ENCODE measurements at regions not wholly inside any gene's neighbourhood (a gene's known extent, or its start where the extent isn't known, plus 50 kb on each side); places are given as distances from the start of the nearest gene placed in this dataset.

- 61 to 71% methylated on average over 2 of the region's 2 CpGs for WGBS, 2 donors
- no peak for DNase-seq
- Histone ChIP-seq H3K27me3 (no peaks in the 10 kb centered on the region), H3K4me1 (no peaks in the 10 kb centered on the region), H3K4me3 (no peak overlapping the region), H3K9me3 (no peaks in the 10 kb centered on the region), H3K36me3 (no peaks in the 10 kb centered on the region), H3K27ac (no peak overlapping the region)
- no peak for TF ChIP-seq CTCF (IDR thresholded peaks at IDR 0.05)
- TF ChIP-seq POLR2A (IDR thresholded peaks at IDR 0.05), result no peak
- intact Hi-C loops (cut with DNase I), result no loop called here
Observed at GRCh38 chr12:65666876-65667275, 157.4 kb upstream of the HMGA2 start.

GRCh38 chr12:65667932-65668331 lies 156.4 kb upstream of the HMGA2 start:
- intact Hi-C loops (cut with DNase I), result no loop called here
- TF ChIP-seq POLR2A (IDR thresholded peaks at IDR 0.05) (no peak), CTCF (IDR thresholded peaks at IDR 0.05) (no peak)
- no peak overlapping the region for H3K4me3 ChIP-seq
- no peak for DNase-seq
- WGBS, 2 donors, result 78 to 83% methylated on average over 8 to 9 of the region's 9 CpGs
- H3K9me3 ChIP-seq, result no peaks in the 10 kb centered on the region
- no peaks in the 10 kb centered on the region for H3K36me3 ChIP-seq
- no peaks in the 10 kb centered on the region for H3K4me1 ChIP-seq
- H3K27ac ChIP-seq, result no peak overlapping the region
- no peaks in the 10 kb centered on the region for H3K27me3 ChIP-seq

- Histone ChIP-seq H3K27ac (no peak overlapping the region), H3K4me3 (no peak overlapping the region), H3K27me3 (no peaks in the 10 kb centered on the region), H3K9me3 (no peaks in the 10 kb centered on the region), H3K36me3 (no peaks in the 10 kb centered on the region), H3K4me1 (no peaks in the 10 kb centered on the region)
- intact Hi-C loops (cut with DNase I), result no loop called here
- DNase-seq, result no peak
- 82 to 89% methylated on average over 5 of the region's 5 CpGs for WGBS, 2 donors
- no peak for TF ChIP-seq POLR2A (IDR thresholded peaks at IDR 0.05)
- no peak for TF ChIP-seq CTCF (IDR thresholded peaks at IDR 0.05)
Observed at GRCh38 chr12:65668981-65669695, 155.1 kb upstream of the HMGA2 start.

- H3K9me3 ChIP-seq, result no peaks in the 10 kb centered on the region
- no peak overlapping the region for H3K27ac ChIP-seq
- 34 to 51% methylated on average over 3 of the region's 3 CpGs for WGBS, 2 donors
- DNase-seq, result no peak
- no peak overlapping the region for H3K4me3 ChIP-seq
- H3K27me3 ChIP-seq, result no peaks in the 10 kb centered on the region
- TF ChIP-seq POLR2A (IDR thresholded peaks at IDR 0.05) (no peak), CTCF (IDR thresholded peaks at IDR 0.05) (no peak)
- H3K36me3 ChIP-seq, result no peaks in the 10 kb centered on the region
- H3K4me1 ChIP-seq, result no peaks in the 10 kb centered on the region
- intact Hi-C loops (cut with DNase I), result loop anchor here (10.0 kb wide), 1 partner anchor 66 kb away; no protein-coding TSS in a partner anchor
Observed at GRCh38 chr12:65670775-65671174, 153.5 kb upstream of the HMGA2 start.

- TF ChIP-seq CTCF (IDR thresholded peaks at IDR 0.05) (no peak), POLR2A (IDR thresholded peaks at IDR 0.05) (no peak)
- Histone ChIP-seq H3K9me3 (no peaks in the 10 kb centered on the region), H3K4me1 (no peaks in the 10 kb centered on the region), H3K27ac (no peak overlapping the region), H3K4me3 (no peak overlapping the region), H3K27me3 (no peaks in the 10 kb centered on the region), H3K36me3 (no peaks in the 10 kb centered on the region)
- no peak for DNase-seq
- intact Hi-C loops (cut with DNase I), result loop anchor here (10.0 kb wide), 1 partner anchor 68 kb away; no protein-coding TSS in a partner anchor
- 68 to 80% methylated on average over 4 of the region's 4 CpGs for WGBS, 2 donors
Observed at GRCh38 chr12:65672441-65672840, 151.8 kb upstream of the HMGA2 start.
